Ishikawa (cell line): ENCODE measurements at regions not wholly inside any gene's neighbourhood (a gene's known extent, or its start where the extent isn't known, plus 50 kb on each side); places are given as distances from the start of the nearest gene placed in this dataset.

Experiments used
- CEBPB ChIP-seq: IDR thresholded peaks from 2 replicates; pipeline ENCODE4 v1.6.1; 2012
- CREB1 ChIP-seq: IDR thresholded peaks from 2 replicates; pipeline ENCODE4 v1.6.1; 2012; ENCODE audit warnings: low read depth
- EGR1 ChIP-seq: IDR thresholded peaks from 2 replicates; pipeline ENCODE4 v1.6.1; 2012
- EP300 ChIP-seq: IDR thresholded peaks from 2 replicates; pipeline ENCODE4 v1.6.1; 2012; ENCODE audit warnings: borderline replicate concordance
- FOXM1 ChIP-seq: IDR thresholded peaks from 2 replicates; pipeline ENCODE4 v1.6.1; 2012; ENCODE audit warnings: low read depth, borderline replicate concordance
- MAX ChIP-seq: IDR thresholded peaks from 2 replicates; pipeline ENCODE4 v1.6.1; 2012
- NFIC ChIP-seq: IDR thresholded peaks from 2 replicates; pipeline ENCODE4 v1.6.1; 2012
- RAD21 ChIP-seq: IDR thresholded peaks from 2 replicates; pipeline ENCODE4 v1.6.1; 2012; ENCODE audit warnings: low read depth
- REST ChIP-seq: IDR thresholded peaks from 2 replicates; pipeline ENCODE4 v1.6.1; 2012; ENCODE audit warnings: low read depth, mild to moderate bottlenecking
- TAF1 ChIP-seq: IDR thresholded peaks from 2 replicates; pipeline ENCODE4 v1.6.1; 2012; ENCODE audit warnings: low read depth, mild to moderate bottlenecking
- TCF12 ChIP-seq: IDR thresholded peaks from 2 replicates; pipeline ENCODE4 v1.6.1; 2012; ENCODE audit warnings: low read depth
- TEAD4 ChIP-seq: IDR thresholded peaks from 2 replicates; pipeline ENCODE4 v1.6.1; 2012
- USF1 ChIP-seq: IDR thresholded peaks from 2 replicates; pipeline ENCODE4 v1.6.1; 2012
- YY1 ChIP-seq: IDR thresholded peaks from 2 replicates; pipeline ENCODE4 v1.6.1; 2012; ENCODE audit warnings: low read depth
- ZBTB7A ChIP-seq: IDR thresholded peaks from 2 replicates; pipeline ENCODE4 v1.6.1; 2012; ENCODE audit warnings: low read depth

GRCh38 chr4:52512291-52512690 is 146.8 kb downstream of the USP46 start:
- no peak for TF ChIP-seq TAF1

GRCh38 chr4:52529983-52530382 is 129.1 kb downstream of the USP46 start:
- TF ChIP-seq TCF12 (no peak), NFIC (no peak), YY1 (no peak), EP300 (no peak), CREB1 (no peak), ZBTB7A (no peak), MAX (no peak), REST (no peak), TAF1 (no peak), TEAD4 (no peak), RAD21 (no peak), USF1 (no peak), FOXM1 (no peak), EGR1 (no peak), CEBPB (no peak)

- TF ChIP-seq MAX (no peak), USF1 (peak; percentile 61)
These were observed 123.3 kb downstream of the USP46 start for GRCh38 chr4:52535793-52536192.
